ENCODE measurements at regions not wholly inside any gene's neighbourhood (a gene's known extent, or its start where the extent isn't known, plus 50 kb on each side); places are given as distances from the start of the nearest gene placed in this dataset.

GRCh38 chr1:58165073-58165472, 381.5 kb downstream of the OMA1 start:
- TF ChIP-seq CTCF (IDR thresholded peaks at IDR 0.05) = no peak
- no peak for TF ChIP-seq EZH2 (IDR thresholded peaks at IDR 0.05)

Measured in neural progenitor cell (in vitro differentiated cells).